Nephron (organoid): ENCODE measurements at regions not wholly inside any gene's neighbourhood (a gene's known extent, or its start where the extent isn't known, plus 50 kb on each side); places are given as distances from the start of the nearest gene placed in this dataset.

ENCODE experiments used
- H3K27ac Mint-ChIP-seq, 3 experiments: 2 replicates each; pipeline ENCODE4 v1.8.0; 2020; ENCODE audit warnings: mixed read lengths in 3 of 3, mild to moderate bottlenecking in 2 of 3, moderate library complexity in 1 of 3
- H3K27me3 Mint-ChIP-seq: 2 replicates; pipeline ENCODE4 v1.8.0; 2021; ENCODE audit warnings: low read depth, mild to moderate bottlenecking, moderate library complexity, mixed read lengths
- H3K36me3 Mint-ChIP-seq: 2 replicates; pipeline ENCODE4 v1.8.0; 2020; ENCODE audit warnings: low read depth, mixed read lengths
- H3K4me1 Mint-ChIP-seq: 2 replicates; pipeline ENCODE4 v1.8.0; 2020; ENCODE audit warnings: mixed read lengths
- H3K4me3 Mint-ChIP-seq, 3 experiments: 2 replicates each; pipeline ENCODE4 v1.8.0; 2020; ENCODE audit warnings: mild to moderate bottlenecking in 3 of 3, mixed read lengths in 3 of 3, moderate library complexity in 2 of 3
- H3K9me3 Mint-ChIP-seq: 2 replicates; pipeline ENCODE4 v1.8.0; 2020; ENCODE audit warnings: mixed read lengths
- TF ChIP-seq, protein P1 (sequence below), 3 experiments: fragments of 200-600 bp; sonication (generic); IDR thresholded peaks; one replicate each; pipeline ENCODE4 v1.5.0; 2021; ENCODE audit warnings: antibody characterized with exemption in 3 of 3; ENCODE audit not compliant: unreplicated experiment in 3 of 3

DNA sequence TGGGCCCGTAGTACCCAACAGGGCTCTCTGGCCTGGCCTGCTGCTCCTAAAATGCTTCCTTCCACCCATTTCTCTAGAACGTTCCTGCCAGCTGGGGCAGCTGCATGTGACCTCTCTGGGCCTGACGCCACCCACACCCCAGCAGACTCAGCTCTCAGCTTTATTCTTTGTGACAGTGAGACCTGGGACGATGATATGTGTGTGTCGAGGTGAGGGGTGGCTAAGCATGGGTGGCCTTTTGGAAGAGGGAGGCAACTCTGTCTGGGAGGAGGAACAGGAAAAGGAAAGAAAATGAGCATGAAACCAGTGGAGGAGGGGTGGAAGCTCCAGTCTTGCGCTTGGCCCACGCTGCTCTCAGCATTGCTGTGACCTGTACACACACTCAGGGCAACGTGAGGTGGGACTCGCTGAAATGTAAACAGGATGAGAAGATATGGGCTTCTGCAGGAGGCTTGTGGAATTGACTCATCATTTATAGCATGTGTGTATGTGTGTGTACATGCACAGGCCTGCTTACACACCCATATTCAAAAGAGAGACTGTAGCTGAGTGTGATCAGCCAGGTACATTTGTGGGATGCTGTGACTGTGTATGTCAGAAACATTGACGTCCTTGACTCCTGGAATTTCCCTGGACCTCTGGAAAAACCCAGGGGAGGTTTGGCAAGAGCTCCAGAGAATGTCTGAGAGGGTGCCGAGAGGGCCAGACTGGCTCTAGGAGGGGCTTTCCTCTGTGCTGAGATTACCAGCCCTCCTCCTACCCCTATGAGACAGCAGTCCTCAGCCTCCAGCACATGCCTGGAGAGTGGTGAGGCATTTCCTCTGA lies 137.9 kb downstream of the PJA1 start:
- H3K9me3 Mint-ChIP-seq = peaks cover 9% of the 10 kb centered on the region
- no peaks in the 10 kb centered on the region for H3K27me3 Mint-ChIP-seq
- H3K4me1 Mint-ChIP-seq = peaks cover 30% of the 10 kb centered on the region
- H3K36me3 Mint-ChIP-seq = no peaks in the 10 kb centered on the region
- peak overlapping the region; percentile 81 to 93 (median 89) for H3K27ac Mint-ChIP-seq
- TF ChIP-seq, protein P1, sequence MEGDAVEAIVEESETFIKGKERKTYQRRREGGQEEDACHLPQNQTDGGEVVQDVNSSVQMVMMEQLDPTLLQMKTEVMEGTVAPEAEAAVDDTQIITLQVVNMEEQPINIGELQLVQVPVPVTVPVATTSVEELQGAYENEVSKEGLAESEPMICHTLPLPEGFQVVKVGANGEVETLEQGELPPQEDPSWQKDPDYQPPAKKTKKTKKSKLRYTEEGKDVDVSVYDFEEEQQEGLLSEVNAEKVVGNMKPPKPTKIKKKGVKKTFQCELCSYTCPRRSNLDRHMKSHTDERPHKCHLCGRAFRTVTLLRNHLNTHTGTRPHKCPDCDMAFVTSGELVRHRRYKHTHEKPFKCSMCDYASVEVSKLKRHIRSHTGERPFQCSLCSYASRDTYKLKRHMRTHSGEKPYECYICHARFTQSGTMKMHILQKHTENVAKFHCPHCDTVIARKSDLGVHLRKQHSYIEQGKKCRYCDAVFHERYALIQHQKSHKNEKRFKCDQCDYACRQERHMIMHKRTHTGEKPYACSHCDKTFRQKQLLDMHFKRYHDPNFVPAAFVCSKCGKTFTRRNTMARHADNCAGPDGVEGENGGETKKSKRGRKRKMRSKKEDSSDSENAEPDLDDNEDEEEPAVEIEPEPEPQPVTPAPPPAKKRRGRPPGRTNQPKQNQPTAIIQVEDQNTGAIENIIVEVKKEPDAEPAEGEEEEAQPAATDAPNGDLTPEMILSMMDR (IDR thresholded peaks at IDR 0.05; ENCODE audit: unreplicated experiment in 3 of 3) = no peak
- H3K4me3 Mint-ChIP-seq = no peak overlapping the region

DNA sequence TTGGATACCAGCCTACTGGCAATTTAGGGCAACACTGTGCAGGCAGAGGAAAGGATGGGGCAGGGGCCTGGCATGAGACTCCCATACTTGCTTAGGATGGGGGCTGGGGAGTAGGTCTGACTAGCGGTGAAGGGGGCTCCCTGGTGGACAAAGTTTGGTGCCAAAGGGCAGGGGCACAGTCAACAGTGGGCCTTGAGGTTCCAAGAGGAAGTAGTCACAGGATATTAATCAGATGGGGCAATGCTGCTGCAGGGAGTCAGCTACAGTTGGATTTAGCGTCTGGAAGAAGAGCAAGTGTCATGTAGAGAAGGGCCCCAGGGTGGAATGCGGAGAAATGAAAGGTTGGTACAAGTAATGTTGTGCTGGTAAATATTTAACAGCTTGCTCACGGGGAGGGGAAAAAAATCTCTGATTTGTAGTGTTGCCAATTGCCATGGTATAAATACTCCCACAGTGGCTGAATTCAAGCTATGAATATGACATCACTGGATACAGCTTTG lies 139.4 kb downstream of the PJA1 start:
- no peaks in the 10 kb centered on the region for H3K27me3 Mint-ChIP-seq
- TF ChIP-seq, protein P1 (IDR thresholded peaks at IDR 0.05; ENCODE audit: unreplicated experiment in 3 of 3) = no peak
- peak overlapping the region; percentile 71 to 87 (median 73) for H3K27ac Mint-ChIP-seq
- H3K9me3 Mint-ChIP-seq = peaks cover 9% of the 10 kb centered on the region
- no peaks in the 10 kb centered on the region for H3K36me3 Mint-ChIP-seq
- peaks cover 30% of the 10 kb centered on the region for H3K4me1 Mint-ChIP-seq
- no peak overlapping the region for H3K4me3 Mint-ChIP-seq

DNA sequence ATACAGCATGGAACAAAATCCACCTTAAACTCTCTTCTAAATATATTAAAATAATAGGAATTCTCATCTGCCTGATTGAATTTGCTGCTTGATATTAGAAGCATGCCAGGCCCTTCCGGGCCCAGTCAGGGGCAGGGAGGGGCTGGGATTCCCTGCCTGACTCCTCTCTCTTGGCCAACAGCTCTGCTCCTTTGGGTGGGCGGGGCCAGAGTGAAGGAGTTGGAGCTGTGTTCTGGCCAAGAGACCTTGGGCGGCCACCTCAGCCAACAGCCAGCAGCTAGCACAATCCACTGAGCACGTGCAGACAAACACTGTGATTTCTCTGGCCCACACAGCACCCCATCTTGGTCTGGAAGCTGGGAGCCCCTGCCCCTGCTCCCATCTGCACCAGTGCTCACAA lies 140.3 kb downstream of the PJA1 start:
- TF ChIP-seq, protein P1 (IDR thresholded peaks at IDR 0.05; ENCODE audit: unreplicated experiment in 3 of 3) = no peak
- Mint-ChIP-seq H3K36me3 (no peaks in the 10 kb centered on the region), H3K4me3 (no peak overlapping the region), H3K27me3 (no peaks in the 10 kb centered on the region), H3K4me1 (peaks cover 30% of the 10 kb centered on the region), H3K27ac (peak overlapping the region; percentile 72 to 87 (median 85)), H3K9me3 (peaks cover 9% of the 10 kb centered on the region)

DNA sequence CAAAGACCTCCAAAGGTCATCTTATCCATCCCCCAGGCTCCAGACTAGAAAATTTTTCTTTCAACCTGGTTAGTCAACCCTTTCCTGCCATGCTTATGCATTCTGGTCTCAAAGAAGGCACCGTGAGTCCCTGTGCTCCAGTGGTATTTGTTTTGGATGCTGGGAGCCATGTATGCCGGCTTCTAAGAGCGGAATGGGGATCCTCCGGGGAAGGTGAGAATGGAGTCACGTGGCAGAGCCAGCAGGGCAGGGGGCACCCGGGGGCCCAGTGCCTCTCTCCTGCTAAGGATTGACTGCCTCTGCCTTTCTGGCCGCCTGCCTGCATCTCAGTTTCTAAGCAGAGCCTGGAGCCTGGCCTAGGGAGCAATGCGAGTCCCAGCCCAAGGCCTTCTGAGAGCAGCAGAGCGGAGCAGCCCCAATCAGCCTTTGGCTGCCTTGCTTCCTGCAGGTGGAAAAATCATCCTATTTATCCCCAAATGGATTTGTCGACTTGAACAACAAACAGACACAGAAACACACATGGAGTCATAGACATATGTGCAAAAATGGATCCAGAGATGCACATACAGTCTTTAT lies 141.0 kb downstream of the PJA1 start:
- no peak overlapping the region for H3K4me3 Mint-ChIP-seq
- H3K9me3 Mint-ChIP-seq = peaks cover 9% of the 10 kb centered on the region
- H3K27me3 Mint-ChIP-seq = no peaks in the 10 kb centered on the region
- TF ChIP-seq, protein P1 (IDR thresholded peaks at IDR 0.05; ENCODE audit: unreplicated experiment in 3 of 3) = no peak
- H3K36me3 Mint-ChIP-seq = no peaks in the 10 kb centered on the region
- H3K27ac Mint-ChIP-seq = peak overlapping the region; percentile 72 to 87 (median 85)
- peaks cover 30% of the 10 kb centered on the region for H3K4me1 Mint-ChIP-seq

DNA sequence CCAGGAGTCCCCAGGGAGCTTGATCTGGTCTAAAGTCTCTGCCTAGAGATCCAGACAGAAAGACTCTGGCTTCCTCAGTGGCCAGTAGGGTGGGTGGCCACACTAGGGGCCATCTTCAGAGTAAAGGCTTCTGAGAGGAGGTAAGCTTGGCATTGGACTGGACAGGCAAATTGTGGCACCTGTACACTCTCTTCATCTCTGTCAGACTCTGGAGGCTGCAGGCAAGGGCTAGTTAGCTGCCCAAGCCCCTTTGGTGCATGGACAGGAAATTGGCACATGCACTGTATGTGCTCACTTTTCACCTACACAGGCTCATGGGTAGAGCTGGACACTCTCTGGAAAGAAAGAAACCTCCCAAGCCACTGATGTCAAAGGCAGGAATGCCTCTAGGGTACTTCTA lies 142.8 kb downstream of the PJA1 start:
- TF ChIP-seq, protein P1 (IDR thresholded peaks at IDR 0.05; ENCODE audit: unreplicated experiment in 3 of 3) = no peak
- Mint-ChIP-seq H3K36me3 (no peaks in the 10 kb centered on the region), H3K4me3 (no peak overlapping the region), H3K4me1 (peaks cover 25% of the 10 kb centered on the region), H3K9me3 (peaks cover 10% of the 10 kb centered on the region), H3K27me3 (no peaks in the 10 kb centered on the region), H3K27ac (no peak overlapping the region)
